Tibial artery (tissue), 4 donors: ENCODE measurements at regions not wholly inside any gene's neighbourhood (a gene's known extent, or its start where the extent isn't known, plus 50 kb on each side); places are given as distances from the start of the nearest gene placed in this dataset.

Experiments used
- DNase-seq, 2 donors: peaks; one replicate each; pipeline ENCODE4 v3.0.0-alpha.2; 2019
- H3K27ac ChIP-seq, 2 donors: fragments of 200-600 bp; sonication (generic) in 1 of 2; 1 replicate in 1 of 2; 2 replicates in 1 of 2; pipeline ENCODE4 v1.5.1; 2018 to 2019; ENCODE audit warnings: mild to moderate bottlenecking in 1 of 2
- H3K27me3 ChIP-seq, 2 donors: fragments of 200-600 bp; sonication (generic) in 1 of 2; one replicate each; pipeline versions ENCODE4 v1.5.1 to v1.6.0; 2016 to 2019
- H3K36me3 ChIP-seq, 3 donors: fragments of 200-600 bp; sonication (generic) in 2 of 3; one replicate each; pipeline ENCODE4 v1.5.1; 2016 to 2019; ENCODE audit warnings: mild to moderate bottlenecking in 2 of 3
- H3K4me1 ChIP-seq, 4 donors: fragments of 200-600 bp; sonication (generic) in 2 of 4; 1 replicate in 3 of 4; 2 replicates in 1 of 4; pipeline ENCODE4 v1.5.1; 2016 to 2019
- H3K4me3 ChIP-seq, 2 donors: fragments of 200-600 bp; sonication (generic) in 1 of 2; 1 replicate in 1 of 2; 2 replicates in 1 of 2; pipeline ENCODE4 v1.5.1; 2018 to 2019; ENCODE audit warnings: mild to moderate bottlenecking in 2 of 2
- H3K9me3 ChIP-seq, 3 donors: fragments of 200-600 bp; sonication (generic) in 1 of 3; one replicate each; pipeline ENCODE4 v1.5.1; 2016 to 2019
- CTCF ChIP-seq, 2 experiments: fragments of 200-600 bp in 1 of 2; fragments of 450-650 bp in 1 of 2; IDR thresholded peaks; one replicate each; pipeline ENCODE4 v1.5.1; 2017 to 2019; ENCODE audit warnings: antibody characterized with exemption in 2 of 2, mild to moderate bottlenecking in 1 of 2, moderate library complexity in 1 of 2
- intact Hi-C: fragments of 100-400 bp; cut with DNase I; formaldehyde crosslinking; loops from one replicate; pipeline ENCODE4 v1.15.0; 2023; ENCODE audit warnings: low total_unique reads

DNA sequence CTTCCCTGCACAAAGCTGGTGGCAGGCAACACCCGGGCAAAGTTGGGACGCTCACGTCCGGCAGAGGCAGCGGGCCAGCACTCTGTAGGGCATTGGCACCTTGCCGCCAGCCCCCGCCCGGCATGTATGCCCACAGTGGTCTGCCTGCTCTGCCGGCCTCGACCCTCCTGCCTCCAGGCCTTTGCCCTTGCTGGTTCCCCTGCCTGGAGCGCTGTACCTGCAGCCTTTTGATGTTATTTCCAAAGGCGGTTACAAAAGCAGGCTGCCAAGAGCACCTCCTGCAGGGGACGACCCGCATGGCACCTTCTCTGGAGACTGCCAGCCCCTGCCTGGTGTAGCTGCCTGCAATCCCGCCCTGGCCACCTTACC, 56.5 kb upstream of the SHISAL1 start:
- Histone ChIP-seq H3K36me3 (no peaks in the 10 kb centered on the region), H3K27ac (no peak overlapping the region), H3K27me3 (no peaks in the 10 kb centered on the region), H3K4me3 (no peak overlapping the region), H3K9me3 (no peaks in the 10 kb centered on the region), H3K4me1 (peaks cover 6 to 9% (median 8%) of the 10 kb centered on the region in 4 donors)
- DNase-seq: no peak
- intact Hi-C loops: no loop called here
- no peak for TF ChIP-seq CTCF (IDR thresholded peaks at IDR 0.05)

- DNase-seq: no peak
- Histone ChIP-seq H3K27me3 (no peaks in the 10 kb centered on the region), H3K9me3 (no peaks in the 10 kb centered on the region), H3K4me1 (peaks cover 8 to 14% (median 12%) of the 10 kb centered on the region in 4 donors), H3K27ac (no peak overlapping the region), H3K36me3 (no peaks in the 10 kb centered on the region), H3K4me3 (no peak overlapping the region)
- intact Hi-C loops: no loop called here
- no peak for TF ChIP-seq CTCF (IDR thresholded peaks at IDR 0.05)
Measured at GRCh38 chr22:44368611-44369292, 56.0 kb upstream of the SHISAL1 start.

GRCh38 chr22:44366372-44367300, 53.9 kb upstream of the SHISAL1 start:
- TF ChIP-seq CTCF (IDR thresholded peaks at IDR 0.05): no peak
- DNase-seq: no peak
- H3K27ac ChIP-seq: no peak overlapping the region

DNA sequence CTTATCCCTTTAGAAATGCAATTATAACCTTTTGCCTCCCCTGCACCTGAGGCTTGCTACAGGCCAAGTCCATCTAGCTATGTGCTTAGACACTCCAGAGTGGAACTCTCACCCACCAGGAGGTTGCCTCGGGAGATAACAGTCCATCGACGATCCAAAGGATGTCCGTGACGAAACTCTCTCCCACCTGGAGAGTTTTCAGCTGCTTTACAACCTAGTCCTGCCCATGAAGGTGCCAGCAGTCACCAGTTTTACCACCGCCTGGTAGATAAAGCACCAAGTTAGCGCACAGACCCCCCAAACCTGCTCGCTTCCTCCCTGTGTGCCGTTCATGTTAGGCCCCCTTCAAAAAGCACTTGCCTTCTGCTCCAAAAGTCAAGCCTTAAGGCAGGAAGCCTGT, 53.1 kb upstream of the SHISAL1 start:
- Histone ChIP-seq H3K36me3 (no peaks in the 10 kb centered on the region), H3K4me1 (peaks cover 8 to 42% (median 39%) of the 10 kb centered on the region in 4 donors), H3K4me3 (no peak overlapping the region), H3K9me3 (no peaks in the 10 kb centered on the region), H3K27me3 (no peaks in the 10 kb centered on the region), H3K27ac (no peak overlapping the region)
- no peak for TF ChIP-seq CTCF (IDR thresholded peaks at IDR 0.05)
- intact Hi-C loops: loop anchor here (2.0 kb wide), 1 partner anchor 133 kb away; the partner anchor contains the start of gene RTL6
- no peak for DNase-seq

More at GRCh38 chr22:44366372-44367300, 53.9 kb upstream of the SHISAL1 start:
- no peaks in the 10 kb centered on the region for H3K9me3 ChIP-seq
- H3K27me3 ChIP-seq: no peaks in the 10 kb centered on the region
- H3K4me1 ChIP-seq: peaks cover 8 to 34% (median 31%) of the 10 kb centered on the region in 4 donors
- H3K4me3 ChIP-seq: no peak overlapping the region
- intact Hi-C loops: no loop called here
- H3K36me3 ChIP-seq: no peaks in the 10 kb centered on the region

GRCh38 chr22:44365191-44365590, 52.4 kb upstream of the SHISAL1 start:
- Histone ChIP-seq H3K36me3 (no peaks in the 10 kb centered on the region), H3K4me3 (no peak overlapping the region), H3K27ac (no peak overlapping the region), H3K27me3 (no peaks in the 10 kb centered on the region), H3K4me1 (peaks cover 8 to 49% (median 45%) of the 10 kb centered on the region in 4 donors), H3K9me3 (no peaks in the 10 kb centered on the region)
- DNase-seq: no peak
- intact Hi-C loops: loop anchor here (2.0 kb wide), 1 partner anchor 134 kb away; the partner anchor contains the start of gene RTL6
- no peak for TF ChIP-seq CTCF (IDR thresholded peaks at IDR 0.05)
